MM.1S (cell line): ENCODE measurements at regions not wholly inside any gene's neighbourhood (a gene's known extent, or its start where the extent isn't known, plus 50 kb on each side); places are given as distances from the start of the nearest gene placed in this dataset.
A peak's percentile ranks its signal among the peaks of the same experiment; 100 is the strongest.

ENCODE experiments used
- DNase-seq: peaks from one replicate; pipeline ENCODE4 v3.0.0-alpha.2; 2015
- H2AFZ ChIP-seq: fragments of 300-600 bp; sonication (generic); 2 replicates; pipeline ENCODE4 v1.6.0; 2016; ENCODE audit warnings: antibody characterized with exemption, low read length
- H3F3A ChIP-seq: fragments of 300-600 bp; sonication (generic); 2 replicates; pipeline ENCODE4 v1.6.1; 2016; ENCODE audit warnings: mild to moderate bottlenecking, antibody characterized with exemption, low read length, moderate library complexity, mixed read lengths; ENCODE audit not compliant: insufficient read depth
- H3K27ac ChIP-seq: fragments of 300-600 bp; sonication (generic); 2 replicates; pipeline ENCODE4 v1.5.1; 2016; ENCODE audit warnings: mild to moderate bottlenecking, low read length
- H3K27me3 ChIP-seq: fragments of 300-600 bp; sonication (generic); replicated peaks from 2 replicates; pipeline ENCODE4 v1.6.0; 2016; ENCODE audit warnings: low read length; ENCODE audit not compliant: insufficient read depth
- H3K36me3 ChIP-seq: fragments of 300-600 bp; sonication (generic); replicated peaks from 2 replicates; pipeline ENCODE4 v1.6.1; 2016; ENCODE audit warnings: mild to moderate bottlenecking, low read length, mixed read lengths; ENCODE audit not compliant: insufficient read depth
- H3K4me1 ChIP-seq: fragments of 300-600 bp; sonication (generic); 2 replicates; pipeline ENCODE4 v1.6.1; 2016; ENCODE audit warnings: low read length, mixed read lengths
- H3K4me2 ChIP-seq: fragments of 300-600 bp; sonication (generic); 2 replicates; pipeline ENCODE4 v1.6.0; 2016; ENCODE audit warnings: low read depth, low read length
- H3K4me3 ChIP-seq: fragments of 300-600 bp; sonication (generic); 2 replicates; pipeline ENCODE4 v1.5.1; 2016; ENCODE audit warnings: low read length, mixed read lengths
- H3K79me2 ChIP-seq: fragments of 300-600 bp; sonication (generic); 2 replicates; pipeline ENCODE4 v1.6.1; 2016; ENCODE audit warnings: mixed run types, low read length, mixed read lengths
- H3K9ac ChIP-seq: fragments of 300-600 bp; sonication (generic); 2 replicates; pipeline ENCODE4 v1.6.1; 2016; ENCODE audit warnings: low read length, mixed read lengths
- H3K9me2 ChIP-seq: fragments of 300-600 bp; sonication (generic); replicated peaks from 2 replicates; pipeline ENCODE4 v1.6.1; 2016; ENCODE audit warnings: mild to moderate bottlenecking, low read length, mixed read lengths; ENCODE audit not compliant: insufficient read depth
- H3K9me3 ChIP-seq: fragments of 300-600 bp; sonication (generic); replicated peaks from 2 replicates; pipeline ENCODE4 v1.6.1; 2016; ENCODE audit warnings: mild to moderate bottlenecking, low read length, mixed read lengths; ENCODE audit not compliant: insufficient read depth
- H4K20me1 ChIP-seq: fragments of 300-600 bp; sonication (generic); 2 replicates; pipeline ENCODE4 v1.6.1; 2016; ENCODE audit warnings: mild to moderate bottlenecking, low read length, moderate library complexity, mixed read lengths; ENCODE audit not compliant: insufficient read depth
- EZH2 ChIP-seq: fragments of 300-600 bp; sonication (generic); optimal IDR thresholded peaks from 2 replicates; pipeline ENCODE3; 2017; ENCODE audit warnings: low read depth, mild to moderate bottlenecking, antibody characterized with exemption, low read length, mixed read lengths
- EZH2phosphoT487 ChIP-seq: fragments of 300-600 bp; sonication (generic); IDR thresholded peaks from 2 replicates; pipeline ENCODE4 v1.6.1; 2018; ENCODE audit warnings: antibody characterized with exemption, low read length
- TF ChIP-seq, protein P1 (sequence below): fragments of 300-600 bp; sonication (generic); IDR thresholded peaks from 2 replicates; pipeline ENCODE4 v1.5.1; 2016; ENCODE audit warnings: antibody characterized with exemption, low read length, mixed read lengths

GRCh38 chr20:24070679-24071078 lies 82.1 kb upstream of the GGTLC1 start:
- no peak overlapping the region for H3K27ac ChIP-seq
- no peak overlapping the region for H3K4me3 ChIP-seq
- TF ChIP-seq, protein P1, sequence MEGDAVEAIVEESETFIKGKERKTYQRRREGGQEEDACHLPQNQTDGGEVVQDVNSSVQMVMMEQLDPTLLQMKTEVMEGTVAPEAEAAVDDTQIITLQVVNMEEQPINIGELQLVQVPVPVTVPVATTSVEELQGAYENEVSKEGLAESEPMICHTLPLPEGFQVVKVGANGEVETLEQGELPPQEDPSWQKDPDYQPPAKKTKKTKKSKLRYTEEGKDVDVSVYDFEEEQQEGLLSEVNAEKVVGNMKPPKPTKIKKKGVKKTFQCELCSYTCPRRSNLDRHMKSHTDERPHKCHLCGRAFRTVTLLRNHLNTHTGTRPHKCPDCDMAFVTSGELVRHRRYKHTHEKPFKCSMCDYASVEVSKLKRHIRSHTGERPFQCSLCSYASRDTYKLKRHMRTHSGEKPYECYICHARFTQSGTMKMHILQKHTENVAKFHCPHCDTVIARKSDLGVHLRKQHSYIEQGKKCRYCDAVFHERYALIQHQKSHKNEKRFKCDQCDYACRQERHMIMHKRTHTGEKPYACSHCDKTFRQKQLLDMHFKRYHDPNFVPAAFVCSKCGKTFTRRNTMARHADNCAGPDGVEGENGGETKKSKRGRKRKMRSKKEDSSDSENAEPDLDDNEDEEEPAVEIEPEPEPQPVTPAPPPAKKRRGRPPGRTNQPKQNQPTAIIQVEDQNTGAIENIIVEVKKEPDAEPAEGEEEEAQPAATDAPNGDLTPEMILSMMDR = no peak
- no peak for TF ChIP-seq EZH2
- TF ChIP-seq EZH2phosphoT487 = no peak
- H3K9ac ChIP-seq = no peak overlapping the region
- no peaks in the 10 kb centered on the region for H3K9me3 ChIP-seq
- H3K36me3 ChIP-seq = no peaks in the 10 kb centered on the region
- H2AFZ ChIP-seq = no peak overlapping the region
- 0 out of 2 replicates have a peak, but pooled peaks cover 5% of the 10 kb centered on the region for H3F3A ChIP-seq
- H3K4me1 ChIP-seq = peaks cover 5% of the 10 kb centered on the region
- DNase-seq = no peak
- 0 out of 2 replicates have a peak, but pooled peaks cover 2% of the 10 kb centered on the region for H3K9me2 ChIP-seq
- H3K27me3 ChIP-seq = no peaks in the 10 kb centered on the region
- H3K79me2 ChIP-seq = no peaks in the 10 kb centered on the region
- no peaks in the 10 kb centered on the region for H4K20me1 ChIP-seq
- H3K4me2 ChIP-seq = no peak overlapping the region

DNA sequence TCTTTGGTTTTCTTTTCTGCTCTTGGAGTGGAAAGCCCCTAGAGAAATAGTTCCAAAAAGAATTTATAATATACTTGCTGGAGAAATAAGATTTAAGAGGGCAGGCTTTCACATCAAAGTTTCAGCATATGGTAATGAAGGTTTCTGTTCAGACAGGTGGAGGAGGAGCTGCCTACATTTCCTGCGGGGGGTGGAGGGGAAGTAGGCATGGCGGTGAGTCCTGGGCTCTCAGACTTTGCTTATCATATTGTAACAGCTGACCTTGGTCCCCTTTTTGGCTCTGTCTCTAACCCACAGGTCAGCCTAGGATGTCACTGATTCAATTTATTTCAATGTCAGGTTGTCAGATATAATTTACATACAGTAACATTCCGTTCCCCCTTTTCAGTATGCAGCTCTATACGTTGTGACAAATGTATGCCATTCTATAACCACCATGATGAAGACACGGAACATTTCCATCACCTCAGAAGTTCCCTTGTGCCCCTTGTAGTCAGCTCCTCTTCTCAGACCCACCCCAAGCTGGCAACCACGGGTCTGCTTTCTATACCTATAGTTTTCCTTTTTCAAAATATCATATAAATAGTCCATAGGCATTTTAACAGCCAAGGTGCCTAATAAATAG lies 77.6 kb upstream of the GGTLC1 start:
- TF ChIP-seq EZH2 (no peak), EZH2phosphoT487 (no peak)
- TF ChIP-seq, protein P1 = no peak
- peak overlapping the region; percentile 80 for H3K4me2 ChIP-seq
- DNase-seq = peak; percentile 60

DNA sequence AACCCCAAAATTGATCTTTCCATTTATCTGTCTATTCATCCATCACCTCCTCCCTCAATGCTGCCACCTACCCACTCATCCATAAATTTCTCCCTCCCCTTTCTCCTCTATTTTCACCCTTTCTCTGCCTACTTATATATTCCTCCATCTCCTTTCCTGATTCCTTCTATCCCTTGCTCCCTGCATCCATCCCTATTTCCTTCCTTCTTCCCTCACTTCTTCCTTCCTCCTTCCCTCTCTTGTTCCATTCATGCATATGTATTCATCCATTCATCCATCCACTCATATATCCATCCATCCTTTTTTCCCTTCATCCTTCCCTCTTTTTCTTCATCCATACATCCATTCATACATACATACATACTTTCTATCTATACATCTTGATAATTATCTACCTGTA lies 76.3 kb upstream of the GGTLC1 start:
- Histone ChIP-seq H3K79me2 (no peaks in the 10 kb centered on the region), H3K9me2 (no peaks in the 10 kb centered on the region), H3F3A (0 out of 2 replicates have a peak, but pooled peaks cover 6% of the 10 kb centered on the region), H2AFZ (no peak overlapping the region), H3K36me3 (no peaks in the 10 kb centered on the region), H3K4me3 (no peak overlapping the region), H3K27ac (no peak overlapping the region), H3K9ac (no peak overlapping the region), H3K27me3 (no peaks in the 10 kb centered on the region), H3K9me3 (no peaks in the 10 kb centered on the region), H4K20me1 (no peaks in the 10 kb centered on the region), H3K4me1 (peaks cover 10% of the 10 kb centered on the region), H3K4me2 (no peak overlapping the region)
- no peak for TF ChIP-seq EZH2
- TF ChIP-seq, protein P1 = no peak
- no peak for TF ChIP-seq EZH2phosphoT487
- no peak for DNase-seq

More for the DNA sequence above, 77.6 kb upstream of the GGTLC1 start:
- 0 out of 2 replicates have a peak, but pooled peaks cover 2% of the 10 kb centered on the region for H3K9me2 ChIP-seq
- peak overlapping the region; percentile 36 for H3K27ac ChIP-seq
- no peaks in the 10 kb centered on the region for H4K20me1 ChIP-seq
- peaks cover 10% of the 10 kb centered on the region for H3K4me1 ChIP-seq
- no peaks in the 10 kb centered on the region for H3K79me2 ChIP-seq
- H3K4me3 ChIP-seq = peak overlapping the region; percentile 48
- H3K36me3 ChIP-seq = no peaks in the 10 kb centered on the region
- H3K9me3 ChIP-seq = no peaks in the 10 kb centered on the region
- no peaks in the 10 kb centered on the region for H3K27me3 ChIP-seq
- 0 out of 2 replicates have a peak, but pooled peaks cover 6% of the 10 kb centered on the region for H3F3A ChIP-seq
- peak overlapping the region; percentile 78 for H2AFZ ChIP-seq
- H3K9ac ChIP-seq = peak overlapping the region; percentile 32; the same call in 1 of the 2 replicates
